Testis (tissue), 2 donors: ENCODE measurements at regions not wholly inside any gene's neighbourhood (a gene's known extent, or its start where the extent isn't known, plus 50 kb on each side); places are given as distances from the start of the nearest gene placed in this dataset.

Experiments
- DNase-seq: peaks from one replicate; pipeline ENCODE4 v3.0.0-alpha.2; 2019
- H3K27ac ChIP-seq, 2 donors: fragments of 200-600 bp; sonication (generic); one replicate each; pipeline ENCODE4 v1.5.1; 2019
- H3K27me3 ChIP-seq: fragments of 200-600 bp; sonication (generic); one replicate; pipeline ENCODE4 v1.5.1; 2019
- H3K36me3 ChIP-seq: fragments of 200-600 bp; sonication (generic); one replicate; pipeline ENCODE4 v1.5.1; 2017; ENCODE audit warnings: low read depth; ENCODE audit errors: missing control alignments
- H3K4me1 ChIP-seq: fragments of 200-600 bp; sonication (generic); one replicate; pipeline ENCODE4 v1.5.1; 2019
- H3K4me3 ChIP-seq, 2 donors: fragments of 200-600 bp; sonication (generic); one replicate each; pipeline ENCODE4 v1.5.1; 2017 to 2019
- H3K9me3 ChIP-seq: fragments of 200-600 bp; sonication (generic); one replicate; pipeline ENCODE4 v1.5.1; 2017
- CTCF ChIP-seq, 3 experiments: fragments of 450-650 bp in 2 of 3; fragments of 200-600 bp in 1 of 3; sonication (generic) in 1 of 3; IDR thresholded peaks; one replicate each; pipeline ENCODE4 v1.5.1; 2016 to 2019; ENCODE audit warnings: antibody characterized with exemption in 3 of 3, mild to moderate bottlenecking in 2 of 3, moderate library complexity in 1 of 3
- POLR2A ChIP-seq: fragments of 450-650 bp; IDR thresholded peaks from one replicate; pipeline ENCODE4 v1.6.1; 2017; ENCODE audit warnings: antibody characterized with exemption, mild to moderate bottlenecking, moderate library complexity
- WGBS, 2 donors: methylation state at CpG; one replicate each; pipeline ENCODE4 v1.1.5; 2018; 5-methylcytosine and 5-hydroxymethylcytosine counted together
- intact Hi-C: fragments of 100-400 bp; cut with DNase I; formaldehyde crosslinking; loops from one replicate; pipeline ENCODE4 v1.15.1; 2023; ENCODE audit warnings: low total_unique reads

- TF ChIP-seq CTCF (IDR thresholded peaks at IDR 0.05), result no peak
- TF ChIP-seq POLR2A, result no peak
- Histone ChIP-seq H3K4me1 (no peaks in the 10 kb centered on the region), H3K27ac (no peak overlapping the region), H3K27me3 (no peaks in the 10 kb centered on the region), H3K36me3 (no peaks in the 10 kb centered on the region), H3K9me3 (no peaks in the 10 kb centered on the region), H3K4me3 (no peak overlapping the region)
- no peak for DNase-seq
- intact Hi-C loops, result no loop called here
- WGBS, 2 donors, result 65 to 69% methylated on average over 6 of the region's 6 CpGs
Observed at GRCh38 chr13:63209330-63210017, 1793.8 kb upstream of the PCDH20 start.

- H3K9me3 ChIP-seq, result no peaks in the 10 kb centered on the region
- no peak overlapping the region for H3K27ac ChIP-seq
- intact Hi-C loops, result no loop called here
- no peaks in the 10 kb centered on the region for H3K36me3 ChIP-seq
- no peak for DNase-seq
- 56 to 65% methylated on average over 3 of the region's 3 CpGs for WGBS, 2 donors
- no peak overlapping the region for H3K4me3 ChIP-seq
- H3K4me1 ChIP-seq, result no peaks in the 10 kb centered on the region
- no peaks in the 10 kb centered on the region for H3K27me3 ChIP-seq
- no peak for TF ChIP-seq POLR2A
- no peak for TF ChIP-seq CTCF (IDR thresholded peaks at IDR 0.05)
Observed at GRCh38 chr13:63208826-63209225, 1793.2 kb upstream of the PCDH20 start.

- WGBS, 2 donors, result 59 to 77% methylated on average over 1 of the region's 1 CpG
Observed at GRCh38 chr13:63206461-63206860, 1790.8 kb upstream of the PCDH20 start.

GRCh38 chr13:63201493-63201892, 1785.8 kb upstream of the PCDH20 start:
- intact Hi-C loops, result no loop called here
- Histone ChIP-seq H3K9me3 (no peaks in the 10 kb centered on the region), H3K36me3 (no peaks in the 10 kb centered on the region), H3K4me1 (no peaks in the 10 kb centered on the region), H3K27me3 (no peaks in the 10 kb centered on the region), H3K27ac (no peak overlapping the region), H3K4me3 (no peak overlapping the region)
- no peak for TF ChIP-seq CTCF (IDR thresholded peaks at IDR 0.05)
- TF ChIP-seq POLR2A, result no peak
- WGBS, 2 donors, result 92 to 100% methylated on average over 1 of the region's 1 CpG
- no peak for DNase-seq

More at GRCh38 chr13:63206461-63206860, 1790.8 kb upstream of the PCDH20 start:
- no peak for DNase-seq
- Histone ChIP-seq H3K27ac (no peak overlapping the region), H3K4me3 (no peak overlapping the region), H3K4me1 (no peaks in the 10 kb centered on the region), H3K36me3 (no peaks in the 10 kb centered on the region), H3K9me3 (no peaks in the 10 kb centered on the region), H3K27me3 (no peaks in the 10 kb centered on the region)
- intact Hi-C loops, result no loop called here
- no peak for TF ChIP-seq CTCF (IDR thresholded peaks at IDR 0.05)
- TF ChIP-seq POLR2A, result no peak

GRCh38 chr13:63199508-63199907, 1783.9 kb upstream of the PCDH20 start:
- H3K36me3 ChIP-seq, result no peaks in the 10 kb centered on the region
- H3K9me3 ChIP-seq, result no peaks in the 10 kb centered on the region
- no peak for DNase-seq
- intact Hi-C loops, result no loop called here
- no peak overlapping the region for H3K4me3 ChIP-seq
- TF ChIP-seq POLR2A, result no peak
- no peak for TF ChIP-seq CTCF (IDR thresholded peaks at IDR 0.05)
- no peaks in the 10 kb centered on the region for H3K27me3 ChIP-seq
- H3K4me1 ChIP-seq, result no peaks in the 10 kb centered on the region
- no peak overlapping the region for H3K27ac ChIP-seq
